ENCODE measurements at regions not wholly inside any gene's neighbourhood (a gene's known extent, or its start where the extent isn't known, plus 50 kb on each side); places are given as distances from the start of the nearest gene placed in this dataset.
A peak's percentile ranks its signal among the peaks of the same experiment; 100 is the strongest.

DNA sequence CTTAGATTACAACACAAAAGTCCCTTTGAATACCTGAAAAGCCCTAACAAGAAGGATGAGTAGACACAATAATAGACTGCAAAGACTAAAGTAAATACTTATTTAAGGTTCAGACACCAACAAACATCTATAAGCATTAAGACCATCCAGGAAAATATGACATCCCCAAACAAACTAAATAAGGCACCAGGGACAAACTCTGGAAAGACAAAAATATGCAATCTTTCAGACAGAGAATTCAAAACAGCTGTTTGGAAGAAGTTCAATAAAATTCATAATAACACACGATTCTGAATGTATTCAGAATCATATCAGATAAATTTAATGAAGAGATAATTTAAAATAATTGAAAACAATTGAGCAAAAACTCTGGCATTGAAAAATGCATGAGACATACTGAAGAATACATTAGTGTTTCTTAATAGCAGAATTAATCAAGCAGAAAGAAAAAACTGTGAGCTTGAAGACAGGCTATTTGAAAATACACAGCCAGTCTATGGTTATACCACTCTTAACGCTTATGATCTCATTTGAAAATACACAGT is 1388.8 kb downstream of the DSC3 start:
- H3K4me3 ChIP-seq (replicated peaks in 1 of 4; ENCODE audit: control extremely low read depth in 1 of 4, insufficient read depth in 1 of 4, low read depth in 3 of 4, low read length in 4 of 4), result no peak overlapping the region
- no peak overlapping the region for H3K4me2 ChIP-seq (ENCODE audit: extremely low read depth, insufficient read depth, low read length)
- no peak overlapping the region for H2AFZ ChIP-seq (ENCODE audit: low read length)
- H3K9ac ChIP-seq (ENCODE audit: insufficient read depth, low read length), result no peak overlapping the region
- H4K20me1 ChIP-seq (ENCODE audit: control insufficient read depth, extremely low read depth, insufficient read depth, low read length), result no peaks in the 10 kb centered on the region
- no peak for DNase-seq (ENCODE audit: low read depth in 2 of 2)
- H3K27me3 ChIP-seq (ENCODE audit: control insufficient read depth, insufficient read depth, low read length), result no peaks in the 10 kb centered on the region
- no peaks in the 10 kb centered on the region for H3K79me2 ChIP-seq (ENCODE audit: control insufficient read depth, insufficient read depth, low read length)
- no peaks in the 10 kb centered on the region for H3K9me3 ChIP-seq (ENCODE audit: control insufficient read depth, insufficient read depth, low read depth, low read length)
- TF ChIP-seq, protein P1, sequence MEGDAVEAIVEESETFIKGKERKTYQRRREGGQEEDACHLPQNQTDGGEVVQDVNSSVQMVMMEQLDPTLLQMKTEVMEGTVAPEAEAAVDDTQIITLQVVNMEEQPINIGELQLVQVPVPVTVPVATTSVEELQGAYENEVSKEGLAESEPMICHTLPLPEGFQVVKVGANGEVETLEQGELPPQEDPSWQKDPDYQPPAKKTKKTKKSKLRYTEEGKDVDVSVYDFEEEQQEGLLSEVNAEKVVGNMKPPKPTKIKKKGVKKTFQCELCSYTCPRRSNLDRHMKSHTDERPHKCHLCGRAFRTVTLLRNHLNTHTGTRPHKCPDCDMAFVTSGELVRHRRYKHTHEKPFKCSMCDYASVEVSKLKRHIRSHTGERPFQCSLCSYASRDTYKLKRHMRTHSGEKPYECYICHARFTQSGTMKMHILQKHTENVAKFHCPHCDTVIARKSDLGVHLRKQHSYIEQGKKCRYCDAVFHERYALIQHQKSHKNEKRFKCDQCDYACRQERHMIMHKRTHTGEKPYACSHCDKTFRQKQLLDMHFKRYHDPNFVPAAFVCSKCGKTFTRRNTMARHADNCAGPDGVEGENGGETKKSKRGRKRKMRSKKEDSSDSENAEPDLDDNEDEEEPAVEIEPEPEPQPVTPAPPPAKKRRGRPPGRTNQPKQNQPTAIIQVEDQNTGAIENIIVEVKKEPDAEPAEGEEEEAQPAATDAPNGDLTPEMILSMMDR (conservative IDR thresholded peaks at IDR 0.05 in 1 of 2, IDR thresholded peaks at IDR 0.05 in 1 of 2; ENCODE audit: low read depth in 1 of 2, low read length in 2 of 2), result no peak
- TF ChIP-seq EZH2 (IDR thresholded peaks at IDR 0.05; ENCODE audit: low read length, missing control alignments), result no peak
- no peak overlapping the region for H3K27ac ChIP-seq (ENCODE audit: insufficient read depth, low read length)
- H3K4me1 ChIP-seq (ENCODE audit: control insufficient read depth, extremely low read depth, insufficient read depth, low read length), result no peaks in the 10 kb centered on the region
- H3K36me3 ChIP-seq (ENCODE audit: control insufficient read depth, insufficient read depth, low read length), result no peaks in the 10 kb centered on the region

DNA sequence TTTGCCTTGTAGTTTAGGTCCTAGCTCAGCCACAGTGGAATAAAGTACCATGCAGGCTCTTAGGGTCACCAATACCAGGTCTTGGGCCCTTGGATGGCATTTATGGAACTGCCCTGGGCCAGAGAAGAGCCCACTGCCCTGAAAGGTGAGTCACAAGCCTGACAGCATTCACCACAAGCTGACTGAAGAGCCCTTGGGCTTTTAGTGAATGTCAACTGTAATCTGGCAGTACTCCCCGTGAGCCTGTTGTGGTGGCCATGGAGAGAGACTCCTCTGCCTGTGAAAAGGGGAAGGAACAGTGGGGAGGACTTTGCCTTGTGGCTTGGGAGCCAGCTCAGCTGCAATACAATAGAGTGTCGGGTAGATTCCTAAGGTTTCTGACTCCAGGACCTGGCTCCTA is 1389.7 kb downstream of the DSC3 start:
- Histone ChIP-seq H3K79me2 (ENCODE audit: control insufficient read depth, insufficient read depth, low read length) (no peaks in the 10 kb centered on the region), H3K9ac (ENCODE audit: insufficient read depth, low read length) (no peak overlapping the region), H4K20me1 (ENCODE audit: control insufficient read depth, extremely low read depth, insufficient read depth, low read length) (no peaks in the 10 kb centered on the region), H3K9me3 (ENCODE audit: control insufficient read depth, insufficient read depth, low read depth, low read length) (no peaks in the 10 kb centered on the region), H3K27ac (ENCODE audit: insufficient read depth, low read length) (no peak overlapping the region), H3K27me3 (ENCODE audit: control insufficient read depth, insufficient read depth, low read length) (no peaks in the 10 kb centered on the region), H3K4me2 (ENCODE audit: extremely low read depth, insufficient read depth, low read length) (no peak overlapping the region), H3K36me3 (ENCODE audit: control insufficient read depth, insufficient read depth, low read length) (no peaks in the 10 kb centered on the region), H2AFZ (ENCODE audit: low read length) (no peak overlapping the region), H3K4me3 (replicated peaks in 1 of 4; ENCODE audit: control extremely low read depth in 1 of 4, insufficient read depth in 1 of 4, low read depth in 3 of 4, low read length in 4 of 4) (no peak overlapping the region), H3K4me1 (ENCODE audit: control insufficient read depth, extremely low read depth, insufficient read depth, low read length) (no peaks in the 10 kb centered on the region)
- no peak for TF ChIP-seq EZH2 (IDR thresholded peaks at IDR 0.05; ENCODE audit: low read length, missing control alignments)
- TF ChIP-seq, protein P1 (conservative IDR thresholded peaks at IDR 0.05 in 1 of 2, IDR thresholded peaks at IDR 0.05 in 1 of 2; ENCODE audit: low read depth in 1 of 2, low read length in 2 of 2), result no peak
- DNase-seq (ENCODE audit: low read depth in 2 of 2), result peak in 1 of 2 donors; percentile 7

GRCh38 chr18:29651122-29651680 is 1391.3 kb downstream of the DSC3 start:
- peak in 1 of 2 donors; percentile 72 for DNase-seq (ENCODE audit: low read depth in 2 of 2)
- no peaks in the 10 kb centered on the region for H3K4me1 ChIP-seq (ENCODE audit: control insufficient read depth, extremely low read depth, insufficient read depth, low read length)
- H3K36me3 ChIP-seq (ENCODE audit: control insufficient read depth, insufficient read depth, low read length), result no peaks in the 10 kb centered on the region
- no peak overlapping the region for H2AFZ ChIP-seq (ENCODE audit: low read length)
- no peaks in the 10 kb centered on the region for H3K79me2 ChIP-seq (ENCODE audit: control insufficient read depth, insufficient read depth, low read length)
- no peaks in the 10 kb centered on the region for H3K9me3 ChIP-seq (ENCODE audit: control insufficient read depth, insufficient read depth, low read depth, low read length)
- no peak overlapping the region for H3K4me2 ChIP-seq (ENCODE audit: extremely low read depth, insufficient read depth, low read length)
- H3K27ac ChIP-seq (ENCODE audit: insufficient read depth, low read length), result no peak overlapping the region
- no peak overlapping the region for H3K9ac ChIP-seq (ENCODE audit: insufficient read depth, low read length)
- no peaks in the 10 kb centered on the region for H4K20me1 ChIP-seq (ENCODE audit: control insufficient read depth, extremely low read depth, insufficient read depth, low read length)
- H3K27me3 ChIP-seq (ENCODE audit: control insufficient read depth, insufficient read depth, low read length), result no peaks in the 10 kb centered on the region
- no peak for TF ChIP-seq EZH2 (IDR thresholded peaks at IDR 0.05; ENCODE audit: low read length, missing control alignments)
- TF ChIP-seq, protein P1 (conservative IDR thresholded peaks at IDR 0.05 in 1 of 2, IDR thresholded peaks at IDR 0.05 in 1 of 2; ENCODE audit: low read depth in 1 of 2, low read length in 2 of 2), result no peak
- no peak overlapping the region for H3K4me3 ChIP-seq (replicated peaks in 1 of 4; ENCODE audit: control extremely low read depth in 1 of 4, insufficient read depth in 1 of 4, low read depth in 3 of 4, low read length in 4 of 4)

All from fibroblast of lung (primary cell).